Cardiac fibroblast (primary cell): ENCODE measurements at regions not wholly inside any gene's neighbourhood (a gene's known extent, or its start where the extent isn't known, plus 50 kb on each side); places are given as distances from the start of the nearest gene placed in this dataset.

ENCODE experiments used
- DNase-seq, 2 donors: peaks; one replicate each; pipeline versions ENCODE4 v3.0.0 to v3.0.0-alpha.2; 2010; ENCODE audit warnings: low read depth in 2 of 2
- H3K4me3 ChIP-seq, 2 donors: replicated peaks in 1 of 2; 1 replicate in 1 of 2; 2 replicates in 1 of 2; pipeline ENCODE4 v1.5.1; 2011; ENCODE audit warnings: low read depth in 2 of 2, low read length in 2 of 2, mild to moderate bottlenecking in 2 of 2, moderate library complexity in 1 of 2
- CTCF ChIP-seq: IDR thresholded peaks from one replicate; pipeline ENCODE4 v1.5.1; 2011; ENCODE audit warnings: low read depth, mild to moderate bottlenecking, low read length, inconsistent platforms

GRCh38 chr13:61777271-61777670 is 361.6 kb upstream of the PCDH20 start:
- no peak overlapping the region for H3K4me3 ChIP-seq
- peak in 1 of 2 donors; percentile 34 for DNase-seq
- TF ChIP-seq CTCF: no peak

DNA sequence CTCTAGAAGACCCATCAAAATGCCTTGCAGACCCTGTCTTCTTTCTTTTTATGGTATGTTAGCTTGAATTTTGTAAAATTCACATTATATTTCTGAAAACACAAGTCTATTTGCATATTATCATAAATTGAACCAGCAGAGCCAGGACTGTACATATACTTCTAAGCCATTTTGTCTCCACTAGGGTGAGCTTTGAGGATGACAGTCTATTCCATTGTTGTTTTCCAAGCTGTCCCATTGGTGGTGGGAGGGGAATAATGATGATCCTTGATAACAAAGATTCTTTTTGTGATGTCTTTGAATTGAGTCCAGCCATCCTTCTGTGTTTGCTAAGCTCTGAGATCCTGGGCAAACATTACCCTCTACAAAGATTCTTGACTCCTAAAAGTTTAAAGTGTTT is 359.3 kb upstream of the PCDH20 start:
- no peak for TF ChIP-seq CTCF
- H3K4me3 ChIP-seq: no peak overlapping the region
- DNase-seq: no peak

DNA sequence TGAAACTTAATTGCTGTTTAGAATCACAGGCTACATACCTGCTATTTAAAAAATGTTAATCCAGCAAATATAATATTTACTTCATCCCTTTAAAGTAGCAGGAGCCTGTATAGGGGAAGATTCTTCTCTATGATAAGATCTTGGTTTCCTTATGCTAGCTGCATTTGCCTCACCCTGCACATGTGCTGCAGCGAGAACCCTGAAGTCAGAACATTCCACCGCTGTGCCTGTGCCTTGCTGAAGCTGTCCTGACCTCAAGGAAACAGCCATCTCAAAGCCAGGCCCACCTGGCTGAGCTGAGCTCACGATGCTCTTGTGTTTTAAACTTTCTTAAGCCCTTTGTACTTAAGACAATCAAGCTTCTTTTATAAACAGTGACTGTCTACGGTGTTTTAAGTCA is 355.0 kb upstream of the PCDH20 start:
- TF ChIP-seq CTCF: no peak
- no peak for DNase-seq
- no peak overlapping the region for H3K4me3 ChIP-seq

DNA sequence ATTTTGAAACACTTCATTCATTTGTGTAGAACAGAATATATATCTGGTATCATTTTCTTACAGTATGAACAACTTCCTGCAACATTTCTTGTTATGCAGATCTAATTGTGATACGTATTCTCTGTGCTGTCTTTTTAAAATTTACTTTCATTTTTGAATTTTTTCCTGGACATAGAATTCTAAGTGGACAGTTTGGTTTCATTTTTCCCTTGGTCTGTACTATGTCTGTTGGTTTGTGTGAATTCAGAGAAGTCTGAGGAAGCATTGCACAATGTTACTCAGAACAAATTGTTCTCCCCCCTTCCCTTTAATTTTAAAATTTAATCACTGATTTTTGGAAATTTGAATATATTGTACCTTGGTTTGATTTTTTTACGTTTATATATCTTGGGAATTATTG is 352.5 kb upstream of the PCDH20 start:
- H3K4me3 ChIP-seq: no peak overlapping the region
- TF ChIP-seq CTCF: no peak
- DNase-seq: no peak

DNA sequence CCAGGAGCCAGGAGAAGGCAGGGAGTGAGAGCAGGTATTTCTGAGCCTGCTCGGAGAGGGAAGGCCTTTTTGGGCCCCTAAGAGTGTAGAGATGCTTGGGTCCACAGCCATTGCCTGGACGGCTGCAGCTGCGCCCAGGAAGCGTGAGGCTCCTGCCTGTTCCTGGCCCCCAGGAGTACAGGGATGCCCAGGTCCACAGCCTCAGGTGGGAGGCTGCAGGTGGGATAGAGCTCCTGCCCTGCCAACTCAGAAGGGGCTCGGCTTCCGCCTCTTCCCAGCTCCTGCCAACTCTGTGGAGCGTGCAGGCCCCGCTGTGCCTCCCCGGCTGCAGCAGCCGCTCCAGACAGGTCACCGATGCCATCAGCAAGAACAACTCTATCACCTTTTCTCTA is 351.0 kb upstream of the PCDH20 start:
- TF ChIP-seq CTCF: no peak
- H3K4me3 ChIP-seq: no peak overlapping the region
- DNase-seq: no peak

- H3K4me3 ChIP-seq: no peak overlapping the region
- no peak for TF ChIP-seq CTCF
- DNase-seq: no peak
Measured at GRCh38 chr13:61765940-61766666, 350.5 kb upstream of the PCDH20 start.
